Stomach smooth muscle (tissue), 2 donors: ENCODE measurements at regions not wholly inside any gene's neighbourhood (a gene's known extent, or its start where the extent isn't known, plus 50 kb on each side); places are given as distances from the start of the nearest gene placed in this dataset.

Source experiments
- H3K27ac ChIP-seq: one replicate; pipeline ENCODE4 v1.7.0; 2013; ENCODE audit warnings: mild to moderate bottlenecking, low read length, inconsistent platforms
- H3K27me3 ChIP-seq, 2 donors: one replicate each; pipeline ENCODE4 v1.7.0; 2013; ENCODE audit warnings: low read length in 2 of 2; ENCODE audit not compliant: insufficient read depth in 2 of 2, control insufficient read depth in 1 of 2
- H3K36me3 ChIP-seq, 2 donors: one replicate each; pipeline ENCODE4 v1.7.0; 2013; ENCODE audit warnings: low read length in 2 of 2; ENCODE audit not compliant: control insufficient read depth in 2 of 2, insufficient read depth in 2 of 2
- H3K4me1 ChIP-seq: one replicate; pipeline ENCODE4 v1.7.0; 2013; ENCODE audit warnings: low read length; ENCODE audit not compliant: control insufficient read depth, insufficient read depth
- H3K4me3 ChIP-seq, 2 donors: one replicate each; pipeline ENCODE4 v1.7.0; 2013; ENCODE audit warnings: low read length in 2 of 2
- H3K9ac ChIP-seq, 2 donors: one replicate each; pipeline ENCODE4 v1.7.0; 2013; ENCODE audit warnings: low read length in 2 of 2, mild to moderate bottlenecking in 1 of 2
- H3K9me3 ChIP-seq, 2 donors: one replicate each; pipeline ENCODE4 v1.7.0; 2013; ENCODE audit warnings: low read length in 2 of 2; ENCODE audit not compliant: control insufficient read depth in 2 of 2
- donor health status: healthy.
- donor health status: Pancreatic carcinoma.

- no peak overlapping the region for H3K27ac ChIP-seq
- H3K36me3 ChIP-seq = no peaks in the 10 kb centered on the region
- no peak overlapping the region for H3K4me3 ChIP-seq
- H3K4me1 ChIP-seq = peaks cover 4% of the 10 kb centered on the region
- H3K9ac ChIP-seq = no peak overlapping the region
- no peaks in the 10 kb centered on the region for H3K27me3 ChIP-seq
- no peaks in the 10 kb centered on the region for H3K9me3 ChIP-seq
Measured at GRCh38 chr9:107632216-107632615, 142.6 kb upstream of the KLF4 start.

GRCh38 chr9:107631788-107632187, 142.2 kb upstream of the KLF4 start:
- Histone ChIP-seq H3K9ac (no peak overlapping the region), H3K36me3 (no peaks in the 10 kb centered on the region), H3K9me3 (no peaks in the 10 kb centered on the region), H3K27ac (no peak overlapping the region), H3K27me3 (no peaks in the 10 kb centered on the region), H3K4me1 (peaks cover 2% of the 10 kb centered on the region), H3K4me3 (no peak overlapping the region)

- Histone ChIP-seq H3K27ac (no peak overlapping the region), H3K9me3 (no peaks in the 10 kb centered on the region), H3K9ac (no peak overlapping the region), H3K36me3 (no peaks in the 10 kb centered on the region), H3K4me1 (peaks cover 2% of the 10 kb centered on the region), H3K27me3 (no peaks in the 10 kb centered on the region), H3K4me3 (no peak overlapping the region)
Measured at GRCh38 chr9:107630156-107630555, 140.6 kb upstream of the KLF4 start.

GRCh38 chr9:107628444-107628843, 138.9 kb upstream of the KLF4 start:
- H3K9ac ChIP-seq = no peak overlapping the region
- no peak overlapping the region for H3K4me3 ChIP-seq
- H3K36me3 ChIP-seq = no peaks in the 10 kb centered on the region
- H3K27ac ChIP-seq = no peak overlapping the region
- no peaks in the 10 kb centered on the region for H3K27me3 ChIP-seq
- H3K9me3 ChIP-seq = no peaks in the 10 kb centered on the region
- peaks cover 2% of the 10 kb centered on the region for H3K4me1 ChIP-seq

- no peak overlapping the region for H3K9ac ChIP-seq
- H3K27me3 ChIP-seq = no peaks in the 10 kb centered on the region
- H3K36me3 ChIP-seq = no peaks in the 10 kb centered on the region
- no peak overlapping the region for H3K27ac ChIP-seq
- H3K9me3 ChIP-seq = no peaks in the 10 kb centered on the region
- H3K4me1 ChIP-seq = peaks cover 2% of the 10 kb centered on the region
- no peak overlapping the region for H3K4me3 ChIP-seq
Measured at GRCh38 chr9:107627781-107628180, 138.2 kb upstream of the KLF4 start.

GRCh38 chr9:107626118-107626517, 136.5 kb upstream of the KLF4 start:
- Histone ChIP-seq H3K27me3 (no peaks in the 10 kb centered on the region), H3K4me1 (no peaks in the 10 kb centered on the region), H3K36me3 (no peaks in the 10 kb centered on the region), H3K9ac (no peak overlapping the region), H3K9me3 (no peaks in the 10 kb centered on the region), H3K4me3 (no peak overlapping the region), H3K27ac (no peak overlapping the region)

GRCh38 chr9:107625383-107625984, 135.9 kb upstream of the KLF4 start:
- H3K27ac ChIP-seq = no peak overlapping the region
- H3K27me3 ChIP-seq = no peaks in the 10 kb centered on the region
- H3K9me3 ChIP-seq = no peaks in the 10 kb centered on the region
- no peaks in the 10 kb centered on the region for H3K36me3 ChIP-seq
- no peak overlapping the region for H3K4me3 ChIP-seq
- H3K4me1 ChIP-seq = no peaks in the 10 kb centered on the region
- H3K9ac ChIP-seq = no peak overlapping the region

GRCh38 chr9:107624234-107624948, 134.8 kb upstream of the KLF4 start:
- H3K27ac ChIP-seq = no peak overlapping the region

GRCh38 chr9:107621436-107621835, 131.9 kb upstream of the KLF4 start:
- Histone ChIP-seq H3K9ac (no peak overlapping the region), H3K36me3 (no peaks in the 10 kb centered on the region), H3K4me3 (no peak overlapping the region), H3K27ac (no peak overlapping the region), H3K9me3 (no peaks in the 10 kb centered on the region), H3K4me1 (no peaks in the 10 kb centered on the region), H3K27me3 (no peaks in the 10 kb centered on the region)

More at GRCh38 chr9:107624234-107624948, 134.8 kb upstream of the KLF4 start:
- H3K36me3 ChIP-seq = no peaks in the 10 kb centered on the region
- H3K4me1 ChIP-seq = no peaks in the 10 kb centered on the region
- H3K9ac ChIP-seq = no peak overlapping the region
- no peaks in the 10 kb centered on the region for H3K27me3 ChIP-seq
- no peak overlapping the region for H3K4me3 ChIP-seq
- H3K9me3 ChIP-seq = no peaks in the 10 kb centered on the region

- Histone ChIP-seq H3K9me3 (no peaks in the 10 kb centered on the region), H3K27ac (no peak overlapping the region), H3K27me3 (no peaks in the 10 kb centered on the region), H3K4me3 (no peak overlapping the region), H3K36me3 (no peaks in the 10 kb centered on the region), H3K4me1 (no peaks in the 10 kb centered on the region), H3K9ac (no peak overlapping the region)
Measured at GRCh38 chr9:107620801-107621200, 131.2 kb upstream of the KLF4 start.

GRCh38 chr9:107620236-107620635, 130.7 kb upstream of the KLF4 start:
- H3K27me3 ChIP-seq = no peaks in the 10 kb centered on the region
- H3K4me1 ChIP-seq = no peaks in the 10 kb centered on the region
- H3K9ac ChIP-seq = no peak overlapping the region
- no peak overlapping the region for H3K27ac ChIP-seq
- no peaks in the 10 kb centered on the region for H3K9me3 ChIP-seq
- no peaks in the 10 kb centered on the region for H3K36me3 ChIP-seq
- H3K4me3 ChIP-seq = no peak overlapping the region
